T-cell (primary cell): ENCODE measurements at regions not wholly inside any gene's neighbourhood (a gene's known extent, or its start where the extent isn't known, plus 50 kb on each side); places are given as distances from the start of the nearest gene placed in this dataset.
"Not testable (repeated sequence)": the region's sequence is repeated elsewhere in the genome, so short reads cannot be mapped to it uniquely, and the experiment has no call there.

Source experiments
- ATAC-seq, 4 experiments: fragments of 200-7000 bp in 3 of 4; fragments of 150-1000 bp in 1 of 4; cut with Tn5 transposase; replicated peaks in 1 of 4; 1 replicate in 3 of 4; 2 replicates in 1 of 4; pipeline ENCODE4 v1.10.0; 2021; ENCODE audit warnings: moderate library complexity in 3 of 4, mild to moderate bottlenecking in 2 of 4, moderate number of reproducible peaks in 1 of 4
- CTCF ChIA-PET, 2 donors: fragments of 300-600 bp; sonication (Branson Sonifier 250); formaldehyde crosslinking; loops; one replicate each; lab custom pipeline; 2022; ENCODE audit warnings: antibody characterized with exemption in 2 of 2; lab: Charles Lee
- POLR2A ChIA-PET, 2 donors: fragments of 300-600 bp; sonication (Branson Sonifier 250); formaldehyde crosslinking; loops; one replicate each; lab custom pipeline; 2022; ENCODE audit warnings: antibody characterized with exemption in 2 of 2; lab: Charles Lee
- DNase-seq, 35 experiments: peaks; one replicate each; pipeline versions ENCODE4 v3.0.0 to v3.0.0-alpha.2; 2013 to 2023
- H3K27ac ChIP-seq: one replicate; pipeline ENCODE4 v1.5.1; 2013; ENCODE audit warnings: low read length
- H3K27me3 ChIP-seq, 2 experiments: replicated peaks in 1 of 2; 1 replicate in 1 of 2; 2 replicates in 1 of 2; pipeline versions ENCODE4 v1.6.1 to v1.7.0; 2013; ENCODE audit warnings: low read length in 1 of 2, mixed read lengths in 1 of 2; ENCODE audit not compliant: control insufficient read depth in 2 of 2, insufficient read depth in 2 of 2; ENCODE audit errors: extremely low read depth in 1 of 2
- H3K36me3 ChIP-seq, 2 donors: 1 replicate in 1 of 2; 2 replicates in 1 of 2; pipeline versions ENCODE4 v1.6.1 to v1.7.0; 2013; ENCODE audit warnings: low read length in 1 of 2; ENCODE audit not compliant: control insufficient read depth in 2 of 2, insufficient read depth in 1 of 2; ENCODE audit errors: extremely low read depth in 1 of 2
- H3K4me1 ChIP-seq, 2 experiments: 1 replicate in 1 of 2; 2 replicates in 1 of 2; pipeline versions ENCODE4 v1.6.1 to v1.7.0; 2013; ENCODE audit warnings: low read length in 2 of 2, mixed read lengths in 1 of 2; ENCODE audit not compliant: insufficient read depth in 2 of 2, control insufficient read depth in 1 of 2; ENCODE audit errors: extremely low read depth in 1 of 2
- H3K4me3 ChIP-seq, 2 donors: 1 replicate in 1 of 2; 2 replicates in 1 of 2; pipeline versions ENCODE4 v1.5.1 to v1.7.0; 2013; ENCODE audit warnings: mild to moderate bottlenecking in 2 of 2, low read length in 1 of 2, moderate library complexity in 1 of 2; ENCODE audit not compliant: control insufficient read depth in 1 of 2; ENCODE audit errors: extremely low read depth in 1 of 2
- H3K9me3 ChIP-seq: 2 replicates; pipeline ENCODE4 v1.7.0; 2013
- H3K27ac Mint-ChIP-seq, 2 donors: one replicate each; pipeline ENCODE4 v1.8.0; 2020 to 2021; ENCODE audit warnings: mild to moderate bottlenecking in 2 of 2, mixed read lengths in 2 of 2
- H3K27me3 Mint-ChIP-seq, 2 donors: one replicate each; pipeline ENCODE4 v1.8.0; 2021 to 2022; ENCODE audit warnings: mixed read lengths in 2 of 2
- H3K36me3 Mint-ChIP-seq: one replicate; pipeline ENCODE4 v1.8.0; 2021; ENCODE audit warnings: mixed read lengths
- H3K4me1 Mint-ChIP-seq, 3 donors: one replicate each; pipeline ENCODE4 v1.8.0; 2020 to 2022; ENCODE audit warnings: mixed read lengths in 3 of 3, mild to moderate bottlenecking in 1 of 3
- H3K4me3 Mint-ChIP-seq, 3 donors: one replicate each; pipeline ENCODE4 v1.8.0; 2020 to 2022; ENCODE audit warnings: mild to moderate bottlenecking in 3 of 3, mixed read lengths in 3 of 3, moderate library complexity in 3 of 3
- H3K9me3 Mint-ChIP-seq, 3 donors: one replicate each; pipeline ENCODE4 v1.8.0; 2020 to 2022; ENCODE audit warnings: mixed read lengths in 3 of 3
- WGBS: methylation state at CpG from one replicate; pipeline ENCODE4 v1.1.5; 2013; ENCODE audit warnings: missing lambda C conversion rate; ENCODE audit not compliant: insufficient coverage; 5-methylcytosine and 5-hydroxymethylcytosine counted together

DNA sequence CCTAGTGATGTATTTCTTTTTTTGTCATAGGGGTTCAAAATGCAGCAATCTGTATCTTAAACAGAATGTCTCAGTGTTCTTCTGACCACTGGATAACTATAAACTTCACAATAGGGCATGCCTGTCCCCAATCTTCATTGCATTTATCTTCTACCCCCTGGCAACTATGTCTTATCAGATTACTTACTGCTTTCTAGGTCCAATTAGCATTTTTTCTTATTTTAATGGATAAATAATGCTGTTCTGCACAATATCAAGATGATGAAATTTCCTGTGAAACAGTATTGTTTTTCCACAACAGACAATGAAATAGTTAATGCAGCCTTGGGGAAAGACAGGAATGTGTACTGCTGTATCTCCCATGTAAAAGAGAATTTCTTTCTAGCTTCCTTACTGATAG, 432.1 kb downstream of the NSUN3 start:
- Histone ChIP-seq H3K27me3 (no peaks in the 10 kb centered on the region), H3K4me3 (no peak overlapping the region), H3K36me3 (no peaks in the 10 kb centered on the region), H3K4me1 (no peaks in the 10 kb centered on the region), H3K27ac (no peak overlapping the region), H3K9me3 (no peaks in the 10 kb centered on the region)
- Mint-ChIP-seq H3K27ac (no peak overlapping the region), H3K9me3 (peaks cover 0 to 10% (median 5%) of the 10 kb centered on the region in 3 donors), H3K36me3 (no peaks in the 10 kb centered on the region), H3K4me1 (no peaks in the 10 kb centered on the region), H3K4me3 (no peak overlapping the region), H3K27me3 (no peaks in the 10 kb centered on the region)
- CTCF ChIA-PET, result no interaction called here
- DNase-seq, result no peak
- POLR2A ChIA-PET, result no interaction called here
- ATAC-seq, result no peak

DNA sequence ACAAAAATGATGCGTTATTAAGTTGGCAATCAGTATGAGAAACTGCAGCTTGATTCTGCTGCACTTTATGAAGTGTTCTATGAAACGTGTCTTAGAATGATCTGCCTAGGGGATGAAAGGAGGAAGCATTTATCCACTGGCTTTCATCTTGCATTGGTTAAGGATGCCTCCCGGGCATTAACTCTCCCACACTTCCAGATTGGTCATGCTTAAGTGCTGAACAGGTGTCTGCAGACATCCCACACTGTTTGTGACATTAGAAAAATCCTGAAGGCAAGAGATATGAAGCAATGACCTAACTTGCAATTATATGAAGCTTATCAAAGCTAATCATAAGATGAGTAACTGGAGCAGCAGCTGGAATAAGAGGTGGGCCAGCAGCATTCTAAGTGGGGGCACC, 437.3 kb downstream of the NSUN3 start:
- no peak for DNase-seq
- POLR2A ChIA-PET, result no interaction called here
- no peaks in the 10 kb centered on the region for H3K9me3 ChIP-seq
- no peaks in the 10 kb centered on the region for H3K36me3 ChIP-seq
- no peaks in the 10 kb centered on the region for H3K27me3 Mint-ChIP-seq
- H3K4me1 ChIP-seq, result no peaks in the 10 kb centered on the region
- no peak overlapping the region for H3K4me3 Mint-ChIP-seq
- WGBS, result no CpG with 5 or more reads among the region's 3 CpGs
- H3K9me3 Mint-ChIP-seq, result peaks cover 9 to 16% (median 10%) of the 10 kb centered on the region in 3 donors
- H3K36me3 Mint-ChIP-seq, result no peaks in the 10 kb centered on the region
- no peaks in the 10 kb centered on the region for H3K4me1 Mint-ChIP-seq
- no peak overlapping the region for H3K27ac Mint-ChIP-seq
- CTCF ChIA-PET, result interaction anchor here in 1 of 2 donors (0.6 kb wide), 1 partner anchor 1491 kb away, joined by 3 read pairs; no protein-coding TSS in a partner anchor
- H3K4me3 ChIP-seq, result no peak overlapping the region
- ATAC-seq, result no peak
- no peaks in the 10 kb centered on the region for H3K27me3 ChIP-seq
- no peak overlapping the region for H3K27ac ChIP-seq

DNA sequence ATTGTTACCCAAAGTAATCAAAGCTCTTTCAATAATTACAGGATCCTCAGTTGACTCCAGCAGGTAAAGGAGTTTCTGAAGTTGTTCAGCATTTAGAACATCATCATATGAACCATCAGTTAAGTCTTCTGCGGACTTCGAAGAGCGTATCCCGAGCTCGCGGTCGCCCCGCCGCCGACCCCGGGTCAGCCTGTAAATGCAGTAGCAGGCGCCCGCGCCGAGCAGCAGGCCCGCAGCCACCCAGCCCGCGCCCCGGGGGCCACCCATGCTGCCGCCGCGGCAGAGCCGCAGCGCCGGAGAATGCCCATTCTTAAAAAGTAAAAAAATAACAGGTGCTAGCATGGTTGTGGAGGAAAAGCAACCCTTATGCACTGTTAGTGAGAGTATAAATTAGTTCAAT, 444.5 kb downstream of the NSUN3 start:
- H3K27ac ChIP-seq, H3K9me3 Mint-ChIP-seq, H3K4me3 ChIP-seq, DNase-seq, H3K4me1 Mint-ChIP-seq, ATAC-seq, H3K36me3 Mint-ChIP-seq, H3K27me3 ChIP-seq, H3K9me3 ChIP-seq, H3K27me3 Mint-ChIP-seq, H3K4me1 ChIP-seq, POLR2A ChIA-PET, H3K4me3 Mint-ChIP-seq, H3K36me3 ChIP-seq, H3K27ac Mint-ChIP-seq, CTCF ChIA-PET: not testable (repeated sequence)
- 93% methylated on average over 11 of the region's 25 CpGs for WGBS

- H3K27me3 Mint-ChIP-seq, result no peaks in the 10 kb centered on the region
- H3K4me3 Mint-ChIP-seq, result no peak overlapping the region
- no peak overlapping the region for H3K27ac Mint-ChIP-seq
- no peak overlapping the region for H3K27ac ChIP-seq
- no peaks in the 10 kb centered on the region for H3K36me3 Mint-ChIP-seq
- no peak for ATAC-seq
- WGBS, result 100% methylated on average over 1 of the region's 3 CpGs
- H3K4me1 Mint-ChIP-seq, result no peaks in the 10 kb centered on the region
- H3K4me3 ChIP-seq, result no peak overlapping the region
- ChIA-PET CTCF (no interaction called here), POLR2A (no interaction called here)
- no peaks in the 10 kb centered on the region for H3K36me3 ChIP-seq
- no peaks in the 10 kb centered on the region for H3K27me3 ChIP-seq
- no peaks in the 10 kb centered on the region for H3K4me1 ChIP-seq
- DNase-seq, result no peak
- no peaks in the 10 kb centered on the region for H3K9me3 ChIP-seq
- H3K9me3 Mint-ChIP-seq, result peaks cover 0 to 1% (median 1%) of the 10 kb centered on the region in 3 donors
These were observed 450.0 kb downstream of the NSUN3 start for GRCh38 chr3:94512876-94513275.

DNA sequence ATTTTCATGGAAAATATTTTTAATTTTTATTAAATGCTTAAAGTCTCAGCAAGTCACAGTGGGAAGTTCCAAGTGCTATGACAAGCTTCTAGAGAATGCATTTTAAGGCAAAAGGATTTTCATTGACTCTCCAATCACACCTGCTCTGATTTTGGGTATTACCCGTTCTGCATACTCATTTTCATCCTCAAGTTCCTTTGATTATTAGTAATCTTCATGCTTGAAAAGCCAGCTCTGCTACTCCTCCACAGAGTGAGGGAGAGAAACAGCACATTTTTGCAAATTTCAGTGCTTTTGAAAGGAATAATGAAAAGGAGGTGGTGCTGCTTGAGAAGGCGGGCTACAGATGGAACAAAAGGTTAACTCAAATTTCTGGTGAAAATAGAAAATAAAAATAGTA, 450.7 kb downstream of the NSUN3 start:
- DNase-seq (no peak), ATAC-seq (no peak)
- Histone ChIP-seq H3K4me1 (no peaks in the 10 kb centered on the region), H3K36me3 (no peaks in the 10 kb centered on the region), H3K27me3 (no peaks in the 10 kb centered on the region), H3K9me3 (no peaks in the 10 kb centered on the region), H3K27ac (no peak overlapping the region), H3K4me3 (no peak overlapping the region)
- H3K27ac Mint-ChIP-seq, result no peak overlapping the region
- H3K27me3 Mint-ChIP-seq, result no peaks in the 10 kb centered on the region
- no peaks in the 10 kb centered on the region for H3K4me1 Mint-ChIP-seq
- ChIA-PET CTCF (no interaction called here), POLR2A (no interaction called here)
- H3K36me3 Mint-ChIP-seq, result no peaks in the 10 kb centered on the region
- WGBS, result no CpG with 5 or more reads among the region's 2 CpGs
- no peak overlapping the region for H3K4me3 Mint-ChIP-seq
- no peaks in the 10 kb centered on the region for H3K9me3 Mint-ChIP-seq

DNA sequence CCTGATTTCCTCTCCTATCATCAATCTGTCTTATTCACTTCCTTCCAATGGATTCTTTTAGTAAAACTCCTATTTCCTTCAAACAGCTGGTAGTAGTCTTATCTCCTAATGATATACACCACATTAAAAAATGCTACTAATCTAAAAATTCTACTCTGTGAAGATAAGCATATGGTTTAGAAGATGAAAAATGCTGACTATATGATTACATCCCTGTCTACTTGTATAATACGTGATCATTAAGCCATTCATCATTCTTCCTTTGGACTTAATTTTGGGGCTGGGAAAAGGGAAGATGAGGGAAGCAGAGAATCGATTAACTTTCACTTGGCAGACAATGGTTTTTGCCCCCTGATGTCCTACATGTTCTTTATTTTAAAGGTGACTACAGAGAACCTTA, 453.1 kb downstream of the NSUN3 start:
- WGBS, result no CpG with 5 or more reads among the region's 2 CpGs
- Histone ChIP-seq H3K4me1 (no peaks in the 10 kb centered on the region), H3K4me3 (no peak overlapping the region), H3K36me3 (no peaks in the 10 kb centered on the region), H3K27me3 (no peaks in the 10 kb centered on the region), H3K27ac (no peak overlapping the region), H3K9me3 (no peaks in the 10 kb centered on the region)
- Mint-ChIP-seq H3K4me1 (no peaks in the 10 kb centered on the region), H3K4me3 (no peak overlapping the region), H3K27me3 (no peaks in the 10 kb centered on the region), H3K27ac (no peak overlapping the region), H3K36me3 (no peaks in the 10 kb centered on the region), H3K9me3 (peaks cover 0 to 1% (median 0%) of the 10 kb centered on the region in 3 donors)
- ATAC-seq (no peak), DNase-seq (no peak)
- ChIA-PET POLR2A (no interaction called here), CTCF (no interaction called here)

- no peak overlapping the region for H3K27ac Mint-ChIP-seq
- H3K27me3 ChIP-seq, result no peaks in the 10 kb centered on the region
- POLR2A ChIA-PET, result no interaction called here
- no peaks in the 10 kb centered on the region for H3K4me1 Mint-ChIP-seq
- ATAC-seq, result no peak
- no peak for DNase-seq
- peaks cover 0 to 9% (median 0%) of the 10 kb centered on the region in 3 donors for H3K9me3 Mint-ChIP-seq
- no peak overlapping the region for H3K4me3 ChIP-seq
- no CpG with 5 or more reads among the region's 1 CpG for WGBS
- no peaks in the 10 kb centered on the region for H3K9me3 ChIP-seq
- no peaks in the 10 kb centered on the region for H3K27me3 Mint-ChIP-seq
- CTCF ChIA-PET, result no interaction called here
- H3K36me3 ChIP-seq, result no peaks in the 10 kb centered on the region
- H3K4me3 Mint-ChIP-seq, result no peak overlapping the region
- no peaks in the 10 kb centered on the region for H3K36me3 Mint-ChIP-seq
- no peak overlapping the region for H3K27ac ChIP-seq
- no peaks in the 10 kb centered on the region for H3K4me1 ChIP-seq
These were observed 457.5 kb downstream of the NSUN3 start for GRCh38 chr3:94520364-94520763.
